HepG2 (cell line): ENCODE measurements at regions not wholly inside any gene's neighbourhood (a gene's known extent, or its start where the extent isn't known, plus 50 kb on each side); places are given as distances from the start of the nearest gene placed in this dataset.
"Not testable (repeated sequence)": the region's sequence is repeated elsewhere in the genome, so short reads cannot be mapped to it uniquely, and the experiment has no call there.

Source experiments
- ATAC-seq: fragments of 200-7000 bp; cut with Tn5 transposase; 3 replicates; pipeline ENCODE4 v1.9.1; 2020; ENCODE audit warnings: mild to moderate bottlenecking, moderate library complexity
- BruUV-seq: library from RNA; stranded (reverse); fragments of 400-500 nt; replicated peaks from 2 replicates; lab custom pipeline; 2021; lab: Mats Ljungman, UMichigan
- CTCF ChIA-PET: fragments of 300-600 bp; formaldehyde crosslinking; extraction: SDS; loops from one replicate; lab custom pipeline; 2021; ENCODE audit warnings: low total read pairs, inconsistent platforms, low intra/inter-chr PET ratio; lab: Yijun Ruan, JAX
- POLR2A ChIA-PET: fragments of 350-600 bp; sonication (Branson Sonifier 250); formaldehyde crosslinking; loops from one replicate; lab custom pipeline; 2020; ENCODE audit warnings: antibody characterized with exemption, inconsistent platforms; lab: Yijun Ruan, JAX
- DNase-seq: peaks from one replicate; pipeline ENCODE4 v3.0.0-alpha.2; 2015; ENCODE audit warnings: low spot score
- FAIRE-seq: peaks from 3 replicates; lab custom pipeline; 2011; peaks lifted over from hg19 to GRCh38; lab: Jason Lieb, UNC
- H2AFZ ChIP-seq: one replicate; pipeline ENCODE4 v1.6.1; 2011; ENCODE audit warnings: low read length, inconsistent platforms
- H3K27ac ChIP-seq: fragments of 300-600 bp; 3 replicates; pipeline ENCODE4 v1.8.0; 2011; ENCODE audit warnings: mixed run types, mild to moderate bottlenecking, mixed read lengths, low read length, inconsistent platforms; ENCODE audit not compliant: insufficient read depth; ENCODE audit errors: extremely low read length
- H3K27me3 ChIP-seq, 2 experiments: fragments of 200-600 bp in 1 of 2; 2 replicates in 1 of 2; 3 replicates in 1 of 2; pipeline versions ENCODE4 v1.6.0 to v1.8.0; 2011; ENCODE audit warnings: low read length in 2 of 2, mild to moderate bottlenecking in 2 of 2, moderate library complexity in 2 of 2, inconsistent platforms in 1 of 2; ENCODE audit not compliant: insufficient read depth in 2 of 2, control insufficient read depth in 1 of 2
- H3K36me3 ChIP-seq, 2 experiments: fragments of 200-600 bp in 1 of 2; replicated peaks in 1 of 2; 2 replicates in 1 of 2; 3 replicates in 1 of 2; pipeline versions ENCODE4 v1.5.1 to v1.8.0; 2011; ENCODE audit warnings: low read length in 2 of 2, inconsistent platforms in 1 of 2; ENCODE audit not compliant: insufficient read depth in 2 of 2, control insufficient read depth in 1 of 2
- H3K4me1 ChIP-seq: 2 replicates; pipeline ENCODE4 v1.5.1; 2012; ENCODE audit warnings: low read length, inconsistent platforms; ENCODE audit not compliant: insufficient read depth
- H3K4me2 ChIP-seq: 2 replicates; pipeline ENCODE4 v1.6.0; 2011; ENCODE audit warnings: low read depth, low read length, inconsistent platforms
- H3K4me3 ChIP-seq, 3 experiments: fragments of 200-600 bp in 1 of 3; sonication (generic), shearing (Covaris generic) in 1 of 3; replicated peaks in 1 of 3; 2 replicates each; pipeline ENCODE4 v1.5.1; 2011 to 2016; ENCODE audit warnings: low read length in 3 of 3, inconsistent platforms in 2 of 3, low read depth in 2 of 3, mild to moderate bottlenecking in 2 of 3, control low read depth in 1 of 3, mixed read lengths in 1 of 3; ENCODE audit not compliant: insufficient read depth in 1 of 3
- H3K79me2 ChIP-seq: one replicate; pipeline ENCODE4 v1.6.1; 2011; ENCODE audit warnings: low read length, inconsistent platforms; ENCODE audit not compliant: insufficient read depth
- H3K9ac ChIP-seq: 2 replicates; pipeline ENCODE4 v1.6.0; 2011; ENCODE audit warnings: mild to moderate bottlenecking, low read depth, low read length, inconsistent platforms; ENCODE audit not compliant: insufficient read depth
- H3K9me3 ChIP-seq: 2 replicates; pipeline ENCODE4 v1.5.1; 2012; ENCODE audit warnings: mild to moderate bottlenecking, low read length
- H4K20me1 ChIP-seq: 2 replicates; pipeline ENCODE4 v1.6.0; 2011; ENCODE audit warnings: inconsistent platforms, mild to moderate bottlenecking, low read length, moderate library complexity; ENCODE audit not compliant: insufficient read depth
- WGBS: methylation state at CpG from one replicate; pipeline ENCODE4 v1.1.6; 2017; ENCODE audit warnings: low lambda C conversion rate; 5-methylcytosine and 5-hydroxymethylcytosine counted together
- in situ Hi-C: cut with HindIII; loops from 2 replicates; pipeline ENCODE4 v1.10.0; 2017; ENCODE audit warnings: low pct_unique_long_range_greater_than_20kb; ENCODE audit not compliant: extremely low pct_ligation_motif_present
- intact Hi-C: fragments of 100-400 bp; cut with micrococcal nuclease; formaldehyde crosslinking; loops from one replicate; pipeline ENCODE4 v1.10.0; 2022; ENCODE audit not compliant: unreplicated experiment

DNA sequence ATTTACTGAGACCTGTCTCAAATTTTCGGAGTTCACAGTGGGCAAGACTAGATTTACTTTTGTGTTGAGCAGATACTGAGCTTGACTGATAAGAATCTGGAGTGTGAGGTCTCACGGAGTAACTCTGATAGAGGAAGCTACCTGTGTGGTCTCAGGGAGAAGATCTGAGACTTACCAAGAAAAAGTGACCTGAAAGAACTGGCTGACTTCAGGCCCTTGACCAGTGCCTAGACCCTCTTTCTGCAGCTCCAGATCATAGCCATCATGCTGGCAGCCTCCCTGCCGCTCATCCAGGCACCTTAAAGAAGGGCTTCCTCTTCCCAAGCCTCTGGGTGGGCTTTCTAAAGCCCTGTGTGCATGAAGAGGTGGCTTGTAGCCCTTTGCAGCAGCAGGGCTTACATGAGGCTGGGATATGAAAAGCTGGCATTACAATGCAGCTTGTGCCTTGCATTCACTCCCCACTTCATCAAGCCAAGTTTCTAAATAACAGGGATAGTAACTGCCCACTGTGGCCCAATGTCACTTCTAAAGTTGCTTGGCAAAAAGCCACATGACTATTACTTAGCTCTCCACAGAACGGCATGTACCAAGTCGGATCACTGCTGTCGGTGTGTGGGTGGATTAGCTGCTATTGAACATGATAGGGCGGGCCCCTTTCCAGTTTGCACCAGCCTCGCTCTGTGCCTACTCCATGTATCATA lies 115.3 kb upstream of the NBPF26 start:
- DNase-seq, H3K27ac ChIP-seq, H3K9me3 ChIP-seq, H3K4me2 ChIP-seq, FAIRE-seq, H3K4me3 ChIP-seq, in situ Hi-C loops, H2AFZ ChIP-seq, H3K27me3 ChIP-seq, H3K4me1 ChIP-seq, ATAC-seq, CTCF ChIA-PET, H3K79me2 ChIP-seq, H3K36me3 ChIP-seq, H4K20me1 ChIP-seq, BruUV-seq, H3K9ac ChIP-seq, POLR2A ChIA-PET, intact Hi-C loops: not testable (repeated sequence)
- WGBS = no CpG with 5 or more reads among the region's 8 CpGs

DNA sequence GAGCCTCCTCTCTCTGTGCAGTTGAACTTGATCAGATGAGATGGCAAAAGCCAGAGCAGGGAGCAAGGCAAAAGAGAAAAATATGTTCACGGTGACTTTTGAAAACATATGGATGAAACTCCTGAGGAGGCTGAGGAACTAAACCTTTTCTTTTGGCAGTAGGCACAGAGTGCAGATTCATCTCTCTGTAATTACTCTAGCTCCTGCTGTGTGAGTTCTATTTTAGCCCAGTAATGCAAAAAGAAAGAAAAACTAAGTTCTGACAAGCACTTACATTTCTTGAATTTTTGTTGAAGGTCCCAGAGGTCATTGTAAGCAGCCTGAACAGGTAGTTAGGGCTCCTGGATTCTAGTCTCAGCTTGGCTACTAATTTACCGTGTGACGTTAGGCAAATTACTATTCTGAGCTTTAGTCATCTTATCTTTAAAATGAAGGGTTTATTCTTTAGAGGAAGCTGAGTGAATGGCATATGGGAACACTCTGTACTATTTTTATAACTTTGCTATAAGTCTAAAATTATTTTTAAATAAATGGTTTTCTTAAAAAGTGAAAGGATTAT lies 114.7 kb upstream of the NBPF26 start:
- POLR2A ChIA-PET, H3K27ac ChIP-seq, H3K4me1 ChIP-seq, DNase-seq, BruUV-seq, CTCF ChIA-PET, H3K9ac ChIP-seq, H4K20me1 ChIP-seq, intact Hi-C loops, H3K4me3 ChIP-seq, H3K9me3 ChIP-seq, ATAC-seq, H3K4me2 ChIP-seq, in situ Hi-C loops, H3K36me3 ChIP-seq, H3K79me2 ChIP-seq, H2AFZ ChIP-seq, FAIRE-seq, H3K27me3 ChIP-seq: not testable (repeated sequence)
- no CpG with 5 or more reads among the region's 3 CpGs for WGBS

DNA sequence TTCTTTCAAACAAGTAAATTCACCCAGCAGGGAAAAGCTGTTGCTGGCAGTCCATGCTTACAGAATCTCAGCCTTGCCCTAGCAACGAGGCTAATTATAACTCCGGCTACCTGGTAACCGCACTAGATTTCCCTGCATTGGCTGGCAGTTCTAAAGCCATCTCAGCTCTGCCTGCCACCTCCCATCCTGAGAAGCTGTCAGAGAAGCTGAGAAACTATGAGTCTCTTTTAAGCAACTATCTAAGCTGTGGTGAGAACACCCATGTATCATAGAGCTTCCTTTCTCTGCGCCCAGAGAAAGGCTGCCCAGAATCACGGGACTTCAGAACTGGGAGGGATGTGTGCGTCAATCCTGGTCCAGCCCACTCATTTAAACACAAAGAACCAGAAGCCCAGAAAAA lies 113.9 kb upstream of the NBPF26 start:
- BruUV-seq, POLR2A ChIA-PET, H3K9ac ChIP-seq, H3K9me3 ChIP-seq, CTCF ChIA-PET, H3K4me3 ChIP-seq, intact Hi-C loops, H2AFZ ChIP-seq, H3K27me3 ChIP-seq, DNase-seq, H3K27ac ChIP-seq, in situ Hi-C loops, H3K4me1 ChIP-seq, FAIRE-seq, H3K79me2 ChIP-seq, ATAC-seq, H3K4me2 ChIP-seq, H4K20me1 ChIP-seq, H3K36me3 ChIP-seq: not testable (repeated sequence)
- no CpG with 5 or more reads among the region's 6 CpGs for WGBS

DNA sequence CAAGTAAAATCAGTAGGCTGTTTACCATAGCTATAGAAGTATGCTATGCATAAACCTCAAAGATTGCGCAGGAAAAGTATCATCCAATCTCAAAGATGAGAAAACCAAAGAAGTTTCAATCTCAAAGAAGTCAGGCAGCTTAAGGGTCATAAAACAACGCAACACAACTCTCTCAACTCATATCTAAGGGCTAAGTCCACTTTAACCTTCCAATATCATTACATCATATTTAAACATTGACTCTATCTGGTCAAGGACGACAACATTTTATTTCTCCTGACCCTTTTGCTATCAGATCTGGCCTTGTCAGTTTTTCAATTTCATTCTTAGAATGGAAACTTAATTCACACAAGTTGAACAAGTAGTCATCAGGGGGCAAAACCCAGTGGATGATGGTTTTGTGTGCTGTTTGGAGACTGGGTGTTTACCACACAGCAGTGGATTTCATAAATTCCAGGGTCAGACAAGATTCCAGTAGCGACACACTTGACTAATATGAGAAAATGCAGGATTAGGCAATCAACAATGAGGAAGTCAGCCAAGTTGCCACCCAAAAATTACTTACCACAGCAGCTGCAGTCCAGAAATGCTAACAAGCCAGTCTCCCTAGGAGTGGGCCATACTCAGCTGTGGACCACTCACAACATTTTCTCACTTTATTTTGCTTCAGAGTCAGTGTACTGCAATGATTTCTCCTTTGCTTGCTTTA lies 108.7 kb upstream of the NBPF26 start:
- H3K36me3 ChIP-seq, ATAC-seq, H2AFZ ChIP-seq, CTCF ChIA-PET, BruUV-seq, H3K9me3 ChIP-seq, FAIRE-seq, intact Hi-C loops, in situ Hi-C loops, H3K27ac ChIP-seq, POLR2A ChIA-PET, H3K27me3 ChIP-seq, H4K20me1 ChIP-seq, H3K4me2 ChIP-seq, H3K4me3 ChIP-seq, H3K4me1 ChIP-seq, H3K9ac ChIP-seq, DNase-seq, H3K79me2 ChIP-seq: not testable (repeated sequence)
- WGBS = no CpG with 5 or more reads among the region's 4 CpGs
